ENCODE measurements at regions not wholly inside any gene's neighbourhood (a gene's known extent, or its start where the extent isn't known, plus 50 kb on each side); places are given as distances from the start of the nearest gene placed in this dataset.
"Not testable (repeated sequence)": the region's sequence is repeated elsewhere in the genome, so short reads cannot be mapped to it uniquely, and the experiment has no call there.

DNA sequence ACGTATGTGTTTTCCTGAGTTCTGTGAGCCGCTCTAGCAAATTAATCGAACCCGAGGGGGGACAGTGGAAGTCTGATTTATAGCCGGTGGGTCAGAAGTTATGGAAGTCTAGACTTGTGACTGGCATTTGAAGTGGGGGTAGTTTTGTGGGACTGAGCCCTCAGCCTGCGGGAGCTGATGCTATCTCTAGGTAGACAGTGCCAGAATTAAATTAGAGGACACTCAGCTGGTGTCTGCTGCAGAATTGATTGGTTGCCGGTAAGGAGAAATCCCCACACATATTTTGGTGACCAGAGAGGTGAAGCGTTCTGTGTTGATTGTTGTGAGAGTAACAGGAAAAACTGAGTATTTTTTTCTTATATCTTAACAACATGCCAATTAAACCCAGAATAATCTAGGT, 143.8 kb upstream of the ADCY1 start:
- no peaks in the 10 kb centered on the region for H3K9me3 Mint-ChIP-seq (ENCODE audit: low read depth)
- no peak overlapping the region for H3K27ac Mint-ChIP-seq
- H3K4me1 Mint-ChIP-seq (ENCODE audit: low read depth) = peaks cover 2% of the 10 kb centered on the region
- no peaks in the 10 kb centered on the region for H3K36me3 Mint-ChIP-seq (ENCODE audit: insufficient read depth)
- no peak for DNase-seq (ENCODE audit: low spot score, unreplicated experiment)
- TF ChIP-seq, protein P1, sequence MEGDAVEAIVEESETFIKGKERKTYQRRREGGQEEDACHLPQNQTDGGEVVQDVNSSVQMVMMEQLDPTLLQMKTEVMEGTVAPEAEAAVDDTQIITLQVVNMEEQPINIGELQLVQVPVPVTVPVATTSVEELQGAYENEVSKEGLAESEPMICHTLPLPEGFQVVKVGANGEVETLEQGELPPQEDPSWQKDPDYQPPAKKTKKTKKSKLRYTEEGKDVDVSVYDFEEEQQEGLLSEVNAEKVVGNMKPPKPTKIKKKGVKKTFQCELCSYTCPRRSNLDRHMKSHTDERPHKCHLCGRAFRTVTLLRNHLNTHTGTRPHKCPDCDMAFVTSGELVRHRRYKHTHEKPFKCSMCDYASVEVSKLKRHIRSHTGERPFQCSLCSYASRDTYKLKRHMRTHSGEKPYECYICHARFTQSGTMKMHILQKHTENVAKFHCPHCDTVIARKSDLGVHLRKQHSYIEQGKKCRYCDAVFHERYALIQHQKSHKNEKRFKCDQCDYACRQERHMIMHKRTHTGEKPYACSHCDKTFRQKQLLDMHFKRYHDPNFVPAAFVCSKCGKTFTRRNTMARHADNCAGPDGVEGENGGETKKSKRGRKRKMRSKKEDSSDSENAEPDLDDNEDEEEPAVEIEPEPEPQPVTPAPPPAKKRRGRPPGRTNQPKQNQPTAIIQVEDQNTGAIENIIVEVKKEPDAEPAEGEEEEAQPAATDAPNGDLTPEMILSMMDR (IDR thresholded peaks at IDR 0.05; ENCODE audit: unreplicated experiment) = no peak
- H3K27me3 Mint-ChIP-seq = peaks cover 36% of the 10 kb centered on the region
- H3K4me3 Mint-ChIP-seq (ENCODE audit: low read depth) = no peak overlapping the region

DNA sequence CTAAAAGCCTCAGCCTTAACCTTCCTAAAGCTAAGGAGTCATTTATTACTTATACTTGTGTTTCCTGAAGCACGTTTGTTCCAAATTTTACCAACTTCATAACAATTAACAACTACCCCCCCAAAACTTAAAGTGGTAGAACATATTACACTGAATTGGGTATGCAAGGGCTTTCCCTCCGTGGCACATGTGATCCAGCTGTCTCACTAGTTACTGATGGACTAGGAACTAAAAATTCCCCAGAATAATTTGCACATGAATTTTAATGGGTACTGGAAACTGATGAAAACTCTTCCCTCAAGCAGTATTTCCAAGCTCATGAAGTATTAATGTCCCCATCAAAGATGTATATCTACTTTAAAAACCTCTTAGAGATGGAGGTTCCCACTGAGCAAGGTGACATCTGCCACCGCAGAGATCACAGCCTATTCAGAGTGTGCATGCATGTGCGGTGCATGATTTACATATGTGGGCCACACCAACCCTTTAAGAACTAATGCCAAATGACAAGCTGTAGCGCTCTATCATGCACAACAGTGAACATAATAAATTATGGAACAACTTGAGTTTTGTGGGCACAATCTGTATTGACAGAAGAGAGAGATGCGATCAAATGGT, 139.9 kb upstream of the ADCY1 start:
- no peak for DNase-seq (ENCODE audit: low spot score, unreplicated experiment)
- peaks cover 29% of the 10 kb centered on the region for H3K27me3 Mint-ChIP-seq
- H3K27ac Mint-ChIP-seq = no peak overlapping the region
- H3K4me1 Mint-ChIP-seq (ENCODE audit: low read depth) = no peaks in the 10 kb centered on the region
- no peak overlapping the region for H3K4me3 Mint-ChIP-seq (ENCODE audit: low read depth)
- TF ChIP-seq, protein P1 (IDR thresholded peaks at IDR 0.05; ENCODE audit: unreplicated experiment) = no peak
- no peaks in the 10 kb centered on the region for H3K36me3 Mint-ChIP-seq (ENCODE audit: insufficient read depth)
- no peaks in the 10 kb centered on the region for H3K9me3 Mint-ChIP-seq (ENCODE audit: low read depth)

- Mint-ChIP-seq H3K4me3 (ENCODE audit: low read depth) (no peak overlapping the region), H3K36me3 (ENCODE audit: insufficient read depth) (no peaks in the 10 kb centered on the region), H3K27ac (no peak overlapping the region), H3K4me1 (ENCODE audit: low read depth) (no peaks in the 10 kb centered on the region), H3K27me3 (peaks cover 27% of the 10 kb centered on the region), H3K9me3 (ENCODE audit: low read depth) (peaks cover 2% of the 10 kb centered on the region)
- DNase-seq (ENCODE audit: low spot score, unreplicated experiment) = no peak
- TF ChIP-seq, protein P1 (IDR thresholded peaks at IDR 0.05; ENCODE audit: unreplicated experiment) = no peak
Observed at GRCh38 chr7:45435131-45435530, 139.0 kb upstream of the ADCY1 start.

GRCh38 chr7:45435846-45436245, 138.3 kb upstream of the ADCY1 start:
- TF ChIP-seq, protein P1 (IDR thresholded peaks at IDR 0.05; ENCODE audit: unreplicated experiment) = no peak
- Mint-ChIP-seq H3K4me3 (ENCODE audit: low read depth) (no peak overlapping the region), H3K27ac (no peak overlapping the region), H3K27me3 (peaks cover 23% of the 10 kb centered on the region), H3K4me1 (ENCODE audit: low read depth) (no peaks in the 10 kb centered on the region), H3K9me3 (ENCODE audit: low read depth) (peaks cover 3% of the 10 kb centered on the region), H3K36me3 (ENCODE audit: insufficient read depth) (no peaks in the 10 kb centered on the region)
- DNase-seq (ENCODE audit: low spot score, unreplicated experiment) = no peak

GRCh38 chr7:45440776-45441175, 133.4 kb upstream of the ADCY1 start:
- not testable (repeated sequence) for H3K36me3 Mint-ChIP-seq (ENCODE audit: insufficient read depth); H3K4me1 Mint-ChIP-seq (ENCODE audit: low read depth); DNase-seq (ENCODE audit: low spot score, unreplicated experiment); H3K4me3 Mint-ChIP-seq (ENCODE audit: low read depth); H3K27me3 Mint-ChIP-seq; H3K9me3 Mint-ChIP-seq (ENCODE audit: low read depth); H3K27ac Mint-ChIP-seq

GRCh38 chr7:45443263-45443662, 130.9 kb upstream of the ADCY1 start:
- Mint-ChIP-seq H3K36me3 (ENCODE audit: insufficient read depth) (no peaks in the 10 kb centered on the region), H3K4me1 (ENCODE audit: low read depth) (no peaks in the 10 kb centered on the region), H3K27ac (no peak overlapping the region), H3K9me3 (ENCODE audit: low read depth) (peaks cover 14% of the 10 kb centered on the region), H3K4me3 (ENCODE audit: low read depth) (no peak overlapping the region), H3K27me3 (no peaks in the 10 kb centered on the region)
- DNase-seq (ENCODE audit: low spot score, unreplicated experiment) = no peak
- TF ChIP-seq, protein P1 (IDR thresholded peaks at IDR 0.05; ENCODE audit: unreplicated experiment) = no peak
